NOMO-1 (cell line): ENCODE measurements at regions not wholly inside any gene's neighbourhood (a gene's known extent, or its start where the extent isn't known, plus 50 kb on each side); places are given as distances from the start of the nearest gene placed in this dataset.
"Not testable (repeated sequence)": the region's sequence is repeated elsewhere in the genome, so short reads cannot be mapped to it uniquely, and the experiment has no call there.

ENCODE experiments used
- DNase-seq, 2 experiments: peaks; one replicate each; lab custom pipeline; 2025; ENCODE audit not compliant: unreplicated experiment in 2 of 2; lab: John Stamatoyannopoulos, UW

- no peak for DNase-seq
These were observed 1163.2 kb downstream of the PLA2G4A start for GRCh38 chr1:187991944-187992343.

DNA sequence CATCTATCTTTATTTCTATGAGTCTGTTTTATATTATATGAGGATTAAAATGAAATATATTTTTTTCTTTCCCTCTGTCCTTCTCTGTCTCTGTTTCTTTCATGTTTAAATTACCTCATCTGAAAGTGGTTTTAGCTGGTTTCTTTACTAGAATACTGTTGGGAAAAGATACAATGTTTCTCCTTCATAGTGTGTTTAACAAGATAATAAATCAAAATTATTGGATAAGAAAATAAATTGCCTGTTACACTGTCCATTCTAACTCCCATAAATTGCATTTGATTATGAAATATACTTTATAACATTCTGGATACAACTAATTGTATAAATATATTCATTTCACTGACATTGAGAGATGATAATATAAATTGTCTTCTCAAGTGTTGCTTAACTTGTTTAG lies 1168.0 kb downstream of the PLA2G4A start:
- no peak for DNase-seq

DNA sequence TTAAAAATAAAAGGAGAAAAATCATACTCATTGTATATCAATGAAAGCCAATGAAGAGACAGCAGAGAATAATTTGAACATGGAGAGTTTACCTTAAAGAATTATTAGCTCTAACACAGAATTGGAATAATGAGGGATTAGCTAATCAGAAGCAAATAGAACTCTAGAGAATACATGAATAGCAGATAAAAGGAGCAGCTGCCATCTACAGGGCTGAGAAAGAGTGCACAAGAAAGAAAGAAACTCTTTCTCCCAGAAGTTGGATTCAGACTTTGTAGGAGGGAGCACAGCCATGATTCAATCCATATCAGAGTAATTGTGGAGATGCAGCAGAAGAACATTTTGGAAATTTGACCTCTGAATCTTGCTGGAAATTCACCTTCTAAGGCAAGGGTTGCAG lies 1171.2 kb downstream of the PLA2G4A start:
- DNase-seq, result no peak

GRCh38 chr1:188003687-188004086 lies 1174.9 kb downstream of the PLA2G4A start:
- DNase-seq, result not testable (repeated sequence)

DNA sequence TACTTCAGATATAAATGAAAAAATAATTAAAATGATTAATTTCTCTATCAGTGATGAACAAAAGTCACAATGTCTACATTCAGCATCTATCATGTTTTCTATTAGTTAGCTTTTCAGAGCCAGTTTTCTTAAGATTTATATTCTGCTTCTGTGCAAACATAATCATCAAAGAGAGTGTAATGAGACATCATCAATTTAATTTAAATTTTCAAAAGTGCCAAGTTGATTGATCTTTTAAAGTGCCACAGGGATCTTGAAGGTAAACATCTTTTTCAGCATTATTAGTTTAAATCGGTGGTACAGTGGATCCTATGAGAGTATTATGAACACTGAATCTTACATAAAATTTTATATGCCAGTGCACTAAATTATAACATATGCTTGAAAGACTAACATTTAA lies 1176.1 kb downstream of the PLA2G4A start:
- no peak for DNase-seq

DNA sequence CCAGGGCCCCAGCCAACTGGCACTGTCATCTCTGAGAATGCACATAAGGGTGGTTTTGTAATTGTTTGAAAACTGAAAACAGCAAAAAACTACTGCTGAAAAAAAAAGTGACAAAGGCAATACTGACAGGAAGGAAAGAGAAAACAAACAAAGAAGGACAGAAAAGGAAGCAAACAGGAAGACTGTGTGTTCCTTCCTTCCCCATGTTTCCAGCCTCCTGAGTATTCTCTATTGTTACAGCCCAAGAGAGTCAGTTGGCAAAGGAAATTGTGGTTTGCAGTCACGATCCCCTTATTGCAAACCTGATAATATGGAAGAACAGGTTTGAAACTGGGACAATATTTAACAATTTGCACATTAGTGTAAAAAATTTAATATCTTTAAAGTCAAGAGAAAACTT lies 1177.6 kb downstream of the PLA2G4A start:
- no peak for DNase-seq

DNA sequence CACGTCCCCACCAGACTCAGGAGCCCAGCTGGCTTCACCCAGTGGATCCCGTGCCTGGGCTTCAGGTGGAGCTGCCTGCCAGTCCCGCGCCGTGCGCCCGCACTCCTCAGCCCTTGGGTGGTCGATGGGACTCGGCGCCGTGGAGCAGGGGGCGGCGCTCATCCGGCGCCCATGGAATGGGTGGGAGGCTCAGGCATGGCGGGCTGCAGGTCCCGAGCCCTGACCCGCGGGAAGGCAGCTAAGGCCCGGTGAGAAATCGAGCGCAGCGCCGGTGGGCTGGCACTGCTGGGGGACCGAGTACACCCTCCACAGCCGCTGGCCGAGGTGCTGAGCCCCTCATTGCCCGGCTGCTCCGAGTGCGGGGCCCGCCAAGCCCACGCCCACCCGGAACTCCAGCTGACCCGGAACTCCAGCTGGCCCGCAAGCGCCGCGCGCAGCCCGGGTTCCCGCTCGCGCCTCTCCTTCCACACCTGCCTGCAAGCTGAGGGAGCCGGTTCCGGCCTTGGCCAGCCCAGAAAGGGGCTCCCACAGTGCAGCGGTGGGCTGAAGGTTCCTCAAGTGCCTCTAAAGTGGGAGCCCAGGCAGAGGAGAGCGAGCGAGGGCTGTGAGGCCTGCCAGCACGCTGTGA lies 1184.6 kb downstream of the PLA2G4A start:
- DNase-seq, result not testable (repeated sequence)

- DNase-seq, result no peak
These were observed 1189.2 kb downstream of the PLA2G4A start for GRCh38 chr1:188017921-188018320.

DNA sequence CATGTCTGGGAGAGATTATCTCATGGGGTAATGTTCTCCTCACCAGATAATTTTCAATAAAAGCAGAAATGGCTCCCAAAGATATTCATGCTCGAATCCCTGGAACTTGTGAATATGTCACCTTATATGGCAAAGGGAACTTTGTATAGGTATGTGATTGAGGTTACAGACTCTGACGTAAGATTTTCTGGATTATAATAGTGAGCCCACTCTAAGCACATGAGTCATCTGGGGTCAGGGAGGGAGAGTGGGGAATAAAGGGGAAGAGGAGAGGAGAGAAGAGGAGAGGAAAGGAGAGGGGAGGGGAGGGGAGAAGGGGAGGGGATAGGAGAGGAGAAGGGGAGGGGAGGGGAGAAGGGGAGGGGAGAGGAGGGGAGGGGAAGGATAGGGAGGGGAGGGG lies 1193.9 kb downstream of the PLA2G4A start:
- no peak for DNase-seq

- no peak for DNase-seq
These were observed 1194.5 kb downstream of the PLA2G4A start for GRCh38 chr1:188023206-188023605.

- DNase-seq, result no peak
These were observed 1198.9 kb downstream of the PLA2G4A start for GRCh38 chr1:188027613-188028012.

GRCh38 chr1:188037572-188037971 lies 1208.8 kb downstream of the PLA2G4A start:
- DNase-seq, result not testable (repeated sequence)

DNA sequence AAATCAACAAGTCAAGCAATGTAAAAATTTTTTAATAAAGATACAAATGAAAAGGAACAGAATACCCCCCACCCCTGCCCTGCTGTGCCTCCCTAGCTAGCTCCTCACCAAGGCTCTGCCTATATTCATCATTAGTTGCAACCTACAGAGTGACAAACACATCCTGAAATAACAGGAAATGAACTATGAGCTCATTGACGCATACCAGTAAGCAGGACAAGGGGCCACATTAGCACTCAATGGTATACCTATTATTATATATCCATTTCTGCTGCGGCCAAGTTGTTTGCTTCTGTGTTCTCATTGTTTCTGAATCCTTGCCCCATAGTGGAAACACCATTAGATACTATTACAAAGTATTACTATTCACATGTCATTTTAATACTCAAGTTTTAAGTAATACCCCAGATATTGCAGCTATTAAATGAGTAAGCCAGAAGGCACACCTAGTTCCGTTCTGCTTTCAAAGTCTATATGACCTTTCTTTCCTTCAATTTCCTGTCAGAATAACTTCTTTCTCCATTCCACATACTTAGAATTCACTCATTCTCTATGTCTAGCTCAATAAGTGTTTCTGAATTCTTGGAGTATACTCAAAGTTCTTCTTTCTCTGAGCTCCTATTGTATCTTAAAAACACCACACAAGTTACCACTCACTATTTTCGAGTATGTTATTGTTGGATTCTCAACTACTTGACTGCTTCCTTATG lies 1214.9 kb downstream of the PLA2G4A start:
- no peak for DNase-seq

- DNase-seq, result no peak
These were observed 1221.5 kb downstream of the PLA2G4A start for GRCh38 chr1:188050250-188050649.

GRCh38 chr1:188056011-188056410 lies 1227.3 kb downstream of the PLA2G4A start:
- no peak for DNase-seq

GRCh38 chr1:188058801-188059200 lies 1230.1 kb downstream of the PLA2G4A start:
- DNase-seq, result no peak

DNA sequence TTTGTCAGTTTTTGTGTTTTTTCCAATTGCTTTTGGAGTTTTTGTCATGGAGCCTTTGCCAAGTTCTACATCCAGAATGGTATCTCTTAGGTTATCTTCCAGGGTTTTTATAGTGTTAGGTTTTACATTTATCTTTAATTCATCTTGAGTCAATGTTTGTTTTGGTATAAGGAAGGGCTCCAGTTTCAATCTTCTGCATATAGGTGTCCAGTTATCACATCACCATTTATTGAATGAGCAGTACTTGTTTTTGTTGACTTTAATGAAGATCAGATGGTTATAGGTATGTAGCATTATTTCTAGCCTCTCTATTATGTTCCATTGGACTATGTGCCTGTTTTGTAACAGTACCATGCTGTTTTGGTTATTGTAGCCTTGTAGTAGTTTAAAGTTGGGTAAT lies 1233.1 kb downstream of the PLA2G4A start:
- no peak for DNase-seq

GRCh38 chr1:188062456-188062855 lies 1233.7 kb downstream of the PLA2G4A start:
- no peak for DNase-seq

DNA sequence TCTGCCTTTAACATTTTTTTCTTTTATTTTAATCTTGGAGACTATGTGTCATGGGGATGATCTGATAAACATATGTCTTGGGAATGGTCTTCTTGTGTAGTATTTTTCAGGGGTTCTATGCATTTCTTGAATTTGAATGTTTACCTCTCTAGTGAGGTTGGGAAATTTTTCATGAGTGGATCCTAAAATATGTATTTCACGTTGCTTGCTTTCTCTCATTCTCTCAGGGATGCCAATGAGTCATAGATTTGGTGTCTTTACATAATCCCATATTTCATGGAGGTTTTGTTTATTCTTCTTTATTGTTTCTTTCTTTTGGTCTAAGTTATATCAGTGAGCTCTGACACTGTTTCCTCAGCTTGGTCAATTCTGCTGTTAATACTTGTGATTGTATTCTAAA lies 1237.2 kb downstream of the PLA2G4A start:
- no peak for DNase-seq

GRCh38 chr1:188070848-188071247 lies 1242.1 kb downstream of the PLA2G4A start:
- DNase-seq, result no peak

DNA sequence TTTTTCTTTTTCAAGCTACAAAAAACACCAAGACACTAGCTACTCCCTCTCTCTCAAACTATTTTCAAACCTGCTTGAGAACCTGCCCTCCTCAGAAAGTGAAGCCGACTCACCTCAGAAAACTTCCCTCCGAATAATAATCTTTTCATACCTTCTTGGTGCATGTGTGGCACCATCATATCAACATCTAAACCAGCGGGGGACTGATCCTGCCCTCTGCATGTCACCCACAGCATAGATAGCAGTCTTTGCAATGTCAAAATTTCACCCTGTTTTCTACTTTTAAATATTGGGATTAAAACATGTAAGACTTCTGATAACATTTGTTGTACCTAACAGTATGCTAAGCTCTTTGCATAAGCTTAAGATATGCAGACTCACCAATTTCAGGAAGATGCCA lies 1260.3 kb downstream of the PLA2G4A start:
- no peak for DNase-seq

GRCh38 chr1:188089461-188089860 lies 1260.7 kb downstream of the PLA2G4A start:
- no peak for DNase-seq

- DNase-seq, result no peak
These were observed 1267.8 kb downstream of the PLA2G4A start for GRCh38 chr1:188096521-188096920.
